ENCODE measurements at regions not wholly inside any gene's neighbourhood (a gene's known extent, or its start where the extent isn't known, plus 50 kb on each side); places are given as distances from the start of the nearest gene placed in this dataset.

GRCh38 chr6:106757267-106757666, 127.9 kb downstream of the QRSL1 start:
- no peak overlapping the region for H3K27ac Mint-ChIP-seq

GRCh38 chr6:106754215-106754614, 124.8 kb downstream of the QRSL1 start:
- Mint-ChIP-seq H3K36me3 (ENCODE audit: low read depth) (no peaks in the 10 kb centered on the region), H3K9me3 (ENCODE audit: insufficient read depth) (no peaks in the 10 kb centered on the region), H3K4me3 (no peak overlapping the region), H3K4me1 (ENCODE audit: low read depth) (no peaks in the 10 kb centered on the region), H3K27ac (no peak overlapping the region), H3K27me3 (ENCODE audit: low read depth) (no peaks in the 10 kb centered on the region)
- ChIA-PET CTCF (interaction anchor here (1.6 kb wide), 1 partner anchor 243 kb away, joined by 5 read pairs; no protein-coding TSS in a partner anchor), POLR2A (no interaction called here)
- DNase-seq (no peak), ATAC-seq (no peak)

More at GRCh38 chr6:106757267-106757666, 127.9 kb downstream of the QRSL1 start:
- Mint-ChIP-seq H3K4me3 (no peak overlapping the region), H3K27me3 (ENCODE audit: low read depth) (no peaks in the 10 kb centered on the region), H3K9me3 (ENCODE audit: insufficient read depth) (no peaks in the 10 kb centered on the region), H3K36me3 (ENCODE audit: low read depth) (no peaks in the 10 kb centered on the region), H3K4me1 (ENCODE audit: low read depth) (no peaks in the 10 kb centered on the region)
- DNase-seq (no peak), ATAC-seq (no peak)
- CTCF ChIA-PET: no interaction called here
- POLR2A ChIA-PET: no interaction called here

- ChIA-PET CTCF (no interaction called here), POLR2A (no interaction called here)
- no peak overlapping the region for H3K27ac Mint-ChIP-seq
- ATAC-seq: no peak
- H3K27me3 Mint-ChIP-seq (ENCODE audit: low read depth): peaks cover 9% of the 10 kb centered on the region
- H3K9me3 Mint-ChIP-seq (ENCODE audit: insufficient read depth): no peaks in the 10 kb centered on the region
- H3K4me1 Mint-ChIP-seq (ENCODE audit: low read depth): no peaks in the 10 kb centered on the region
- no peak for DNase-seq
- no peak overlapping the region for H3K4me3 Mint-ChIP-seq
- no peaks in the 10 kb centered on the region for H3K36me3 Mint-ChIP-seq (ENCODE audit: low read depth)
Measured at GRCh38 chr6:106752641-106753040, 123.3 kb downstream of the QRSL1 start.

- Mint-ChIP-seq H3K9me3 (ENCODE audit: insufficient read depth) (no peaks in the 10 kb centered on the region), H3K4me1 (ENCODE audit: low read depth) (no peaks in the 10 kb centered on the region), H3K27me3 (ENCODE audit: low read depth) (peaks cover 12% of the 10 kb centered on the region), H3K36me3 (ENCODE audit: low read depth) (no peaks in the 10 kb centered on the region), H3K4me3 (no peak overlapping the region), H3K27ac (no peak overlapping the region)
- ATAC-seq (no peak), DNase-seq (no peak)
- POLR2A ChIA-PET: no interaction called here
- CTCF ChIA-PET: no interaction called here
Measured at GRCh38 chr6:106751501-106752252, 122.3 kb downstream of the QRSL1 start.

- H3K27me3 Mint-ChIP-seq (ENCODE audit: low read depth): peaks cover 12% of the 10 kb centered on the region
- no peaks in the 10 kb centered on the region for H3K9me3 Mint-ChIP-seq (ENCODE audit: insufficient read depth)
- H3K27ac Mint-ChIP-seq: no peak overlapping the region
- CTCF ChIA-PET: no interaction called here
- ATAC-seq (no peak), DNase-seq (no peak)
- POLR2A ChIA-PET: no interaction called here
- H3K4me3 Mint-ChIP-seq: no peak overlapping the region
- H3K36me3 Mint-ChIP-seq (ENCODE audit: low read depth): no peaks in the 10 kb centered on the region
- no peaks in the 10 kb centered on the region for H3K4me1 Mint-ChIP-seq (ENCODE audit: low read depth)
Measured at GRCh38 chr6:106750946-106751345, 121.6 kb downstream of the QRSL1 start.

GRCh38 chr6:106750142-106750918, 121.0 kb downstream of the QRSL1 start:
- no peaks in the 10 kb centered on the region for H3K4me1 Mint-ChIP-seq (ENCODE audit: low read depth)
- DNase-seq (no peak), ATAC-seq (no peak)
- CTCF ChIA-PET: no interaction called here
- no peaks in the 10 kb centered on the region for H3K36me3 Mint-ChIP-seq (ENCODE audit: low read depth)
- POLR2A ChIA-PET: no interaction called here
- H3K27me3 Mint-ChIP-seq (ENCODE audit: low read depth): peaks cover 14% of the 10 kb centered on the region
- no peak overlapping the region for H3K27ac Mint-ChIP-seq
- H3K4me3 Mint-ChIP-seq: no peak overlapping the region
- H3K9me3 Mint-ChIP-seq (ENCODE audit: insufficient read depth): no peaks in the 10 kb centered on the region

- Mint-ChIP-seq H3K36me3 (ENCODE audit: low read depth) (no peaks in the 10 kb centered on the region), H3K27me3 (ENCODE audit: low read depth) (peaks cover 14% of the 10 kb centered on the region), H3K27ac (no peak overlapping the region), H3K4me1 (ENCODE audit: low read depth) (no peaks in the 10 kb centered on the region), H3K9me3 (ENCODE audit: insufficient read depth) (no peaks in the 10 kb centered on the region), H3K4me3 (no peak overlapping the region)
- POLR2A ChIA-PET: no interaction called here
- ATAC-seq (no peak), DNase-seq (no peak)
- CTCF ChIA-PET: no interaction called here
Measured at GRCh38 chr6:106749609-106750008, 120.2 kb downstream of the QRSL1 start.

- peaks cover 21% of the 10 kb centered on the region for H3K27me3 Mint-ChIP-seq (ENCODE audit: low read depth)
- no peaks in the 10 kb centered on the region for H3K9me3 Mint-ChIP-seq (ENCODE audit: insufficient read depth)
- POLR2A ChIA-PET: no interaction called here
- DNase-seq (no peak), ATAC-seq (no peak)
- no peaks in the 10 kb centered on the region for H3K36me3 Mint-ChIP-seq (ENCODE audit: low read depth)
- CTCF ChIA-PET: interaction anchor here (1.0 kb wide), 1 partner anchor 140 kb away, joined by 3 read pairs; no protein-coding TSS in a partner anchor
- no peaks in the 10 kb centered on the region for H3K4me1 Mint-ChIP-seq (ENCODE audit: low read depth)
- no peak overlapping the region for H3K27ac Mint-ChIP-seq
- no peak overlapping the region for H3K4me3 Mint-ChIP-seq
Measured at GRCh38 chr6:106748547-106749207, 119.3 kb downstream of the QRSL1 start.

GRCh38 chr6:106747139-106747538, 117.8 kb downstream of the QRSL1 start:
- POLR2A ChIA-PET: no interaction called here
- H3K9me3 Mint-ChIP-seq (ENCODE audit: insufficient read depth): no peaks in the 10 kb centered on the region
- no peaks in the 10 kb centered on the region for H3K4me1 Mint-ChIP-seq (ENCODE audit: low read depth)
- DNase-seq (no peak), ATAC-seq (no peak)
- no peaks in the 10 kb centered on the region for H3K36me3 Mint-ChIP-seq (ENCODE audit: low read depth)
- peaks cover 21% of the 10 kb centered on the region for H3K27me3 Mint-ChIP-seq (ENCODE audit: low read depth)
- H3K27ac Mint-ChIP-seq: no peak overlapping the region
- no peak overlapping the region for H3K4me3 Mint-ChIP-seq
- CTCF ChIA-PET: no interaction called here

- no peak for DNase-seq
- Mint-ChIP-seq H3K27me3 (ENCODE audit: low read depth) (peaks cover 21% of the 10 kb centered on the region), H3K27ac (no peak overlapping the region), H3K9me3 (ENCODE audit: insufficient read depth) (no peaks in the 10 kb centered on the region), H3K4me3 (no peak overlapping the region), H3K36me3 (ENCODE audit: low read depth) (no peaks in the 10 kb centered on the region), H3K4me1 (ENCODE audit: low read depth) (no peaks in the 10 kb centered on the region)
- ChIA-PET CTCF (no interaction called here), POLR2A (no interaction called here)
- no peak for ATAC-seq
Measured at GRCh38 chr6:106746652-106747051, 117.3 kb downstream of the QRSL1 start.

- POLR2A ChIA-PET: no interaction called here
- Mint-ChIP-seq H3K9me3 (ENCODE audit: insufficient read depth) (no peaks in the 10 kb centered on the region), H3K27ac (no peak overlapping the region), H3K4me3 (no peak overlapping the region), H3K4me1 (ENCODE audit: low read depth) (no peaks in the 10 kb centered on the region), H3K36me3 (ENCODE audit: low read depth) (no peaks in the 10 kb centered on the region), H3K27me3 (ENCODE audit: low read depth) (peaks cover 21% of the 10 kb centered on the region)
- ATAC-seq (no peak), DNase-seq (no peak)
- CTCF ChIA-PET: no interaction called here
Measured at GRCh38 chr6:106745824-106746582, 116.6 kb downstream of the QRSL1 start.
